GM12874 (cell line): ENCODE measurements at regions not wholly inside any gene's neighbourhood (a gene's known extent, or its start where the extent isn't known, plus 50 kb on each side); places are given as distances from the start of the nearest gene placed in this dataset.

Experiments used
- CTCF ChIP-seq: IDR thresholded peaks from 2 replicates; pipeline ENCODE4 v1.5.1; 2011; ENCODE audit warnings: low read depth, mild to moderate bottlenecking, control low read depth, low read length, moderate library complexity; ENCODE audit not compliant: insufficient read depth

- no peak for TF ChIP-seq CTCF
These were observed 148.6 kb downstream of the TRIM29 start for GRCh38 chr11:119989159-119989821.

- TF ChIP-seq CTCF, result no peak
These were observed 152.4 kb downstream of the TRIM29 start for GRCh38 chr11:119985551-119985950.

GRCh38 chr11:119983816-119984215, 154.1 kb downstream of the TRIM29 start:
- TF ChIP-seq CTCF, result no peak

- no peak for TF ChIP-seq CTCF
These were observed 154.6 kb downstream of the TRIM29 start for GRCh38 chr11:119983240-119983732.

- TF ChIP-seq CTCF, result no peak
These were observed 155.2 kb downstream of the TRIM29 start for GRCh38 chr11:119982517-119983239.

GRCh38 chr11:119980431-119980830, 157.5 kb downstream of the TRIM29 start:
- no peak for TF ChIP-seq CTCF

- no peak for TF ChIP-seq CTCF
These were observed 158.2 kb downstream of the TRIM29 start for GRCh38 chr11:119979701-119980100.
